BLaER1 treated with 17β-estradiol and CSF1 and Interleukin-3, amounts not matched to agents 10 nM and 100 nM (cell line): ENCODE measurements at regions not wholly inside any gene's neighbourhood (a gene's known extent, or its start where the extent isn't known, plus 50 kb on each side); places are given as distances from the start of the nearest gene placed in this dataset.

Experiments used
- H3K27ac ChIP-seq, 11 experiments: shearing (Covaris generic); formaldehyde crosslinking; 2 replicates each; pipeline ENCODE4 v1.8.1; 2022
- H3K27me3 ChIP-seq, 11 experiments: shearing (Covaris generic); formaldehyde crosslinking; 2 replicates each; pipeline ENCODE4 v1.8.1; 2022
- H3K36me3 ChIP-seq, 11 experiments: shearing (Covaris generic); formaldehyde crosslinking; 2 replicates each; pipeline ENCODE4 v1.8.1; 2022
- H3K4me1 ChIP-seq, 10 experiments: shearing (Covaris generic); formaldehyde crosslinking; 2 replicates each; pipeline ENCODE4 v1.8.1; 2022
- H3K4me2 ChIP-seq, 11 experiments: shearing (Covaris generic); formaldehyde crosslinking; 2 replicates each; pipeline ENCODE4 v1.8.1; 2022
- H3K4me3 ChIP-seq, 10 experiments: shearing (Covaris generic); formaldehyde crosslinking; 2 replicates each; pipeline ENCODE4 v1.8.1; 2022
- H3K9ac ChIP-seq, 11 experiments: shearing (Covaris generic); formaldehyde crosslinking; 2 replicates each; pipeline ENCODE4 v1.8.1; 2022
- H3K9me3 ChIP-seq, 11 experiments: shearing (Covaris generic); formaldehyde crosslinking; replicated peaks in 1 of 11; 2 replicates each; pipeline ENCODE4 v1.8.1; 2022
- H4K20me1 ChIP-seq, 11 experiments: shearing (Covaris generic); formaldehyde crosslinking; 2 replicates each; pipeline ENCODE4 v1.8.1; 2022
- Cebpa-rat ChIP-seq, 11 experiments: shearing (Covaris generic); IDR thresholded peaks; 2 replicates each; pipeline ENCODE4 v1.8.1; 2022

GRCh38 chr9:79254900-79255650 is 316.7 kb upstream of the TLE4 start:
- Histone ChIP-seq H3K27ac (no peak overlapping the region), H3K36me3 (no peaks in the 10 kb centered on the region), H3K4me3 (no peak overlapping the region), H3K27me3 (peaks cover 0 to 8% (median 0%) of the 10 kb centered on the region in 11 experiments; a peak in 2 of 22 replicates), H3K4me1 (peaks cover 0 to 32% (median 15%) of the 10 kb centered on the region in 10 experiments; a peak in 14 of 20 replicates), H3K9me3 (peaks cover 0 to 7% (median 0%) of the 10 kb centered on the region in 11 experiments; a peak in 1 of 22 replicates), H3K4me2 (no peak overlapping the region), H4K20me1 (no peaks in the 10 kb centered on the region), H3K9ac (no peak overlapping the region)
- TF ChIP-seq Cebpa-rat (IDR thresholded peaks at IDR 0.05): no peak

GRCh38 chr9:79255651-79256260 is 316.0 kb upstream of the TLE4 start:
- Histone ChIP-seq H3K9ac (no peak overlapping the region), H3K4me3 (no peak overlapping the region), H3K36me3 (no peaks in the 10 kb centered on the region), H3K4me2 (no peak overlapping the region), H3K4me1 (peaks cover 0 to 39% (median 22%) of the 10 kb centered on the region in 10 experiments; a peak in 14 of 20 replicates), H3K27me3 (peaks cover 0 to 8% (median 0%) of the 10 kb centered on the region in 11 experiments; a peak in 2 of 22 replicates), H3K9me3 (peaks cover 0 to 7% (median 0%) of the 10 kb centered on the region in 11 experiments; a peak in 2 of 22 replicates), H3K27ac (no peak overlapping the region), H4K20me1 (no peaks in the 10 kb centered on the region)
- no peak for TF ChIP-seq Cebpa-rat (IDR thresholded peaks at IDR 0.05)

- Histone ChIP-seq H3K27me3 (peaks cover 0 to 8% (median 0%) of the 10 kb centered on the region in 11 experiments; a peak in 2 of 22 replicates), H3K4me1 (peaks cover 0 to 49% (median 24%) of the 10 kb centered on the region in 10 experiments; a peak in 14 of 20 replicates), H3K4me2 (peak overlapping the region in 6 of 11 experiments; percentile 7 to 53 (median 40); a peak in 10 of 22 replicates), H3K9me3 (peaks cover 0 to 15% (median 0%) of the 10 kb centered on the region in 11 experiments; a peak in 8 of 22 replicates), H3K9ac (no peak overlapping the region), H3K27ac (no peak overlapping the region), H4K20me1 (no peaks in the 10 kb centered on the region), H3K4me3 (no peak overlapping the region), H3K36me3 (no peaks in the 10 kb centered on the region)
- TF ChIP-seq Cebpa-rat (IDR thresholded peaks at IDR 0.05): no peak
Observed at GRCh38 chr9:79256691-79257213, 315.0 kb upstream of the TLE4 start.

GRCh38 chr9:79257228-79257781 is 314.5 kb upstream of the TLE4 start:
- peak overlapping the region in 6 of 11 experiments; percentile 7 to 53 (median 40); a peak in 12 of 22 replicates for H3K4me2 ChIP-seq
- TF ChIP-seq Cebpa-rat (IDR thresholded peaks at IDR 0.05): no peak
- H3K9ac ChIP-seq: no peak overlapping the region
- H4K20me1 ChIP-seq: no peaks in the 10 kb centered on the region
- no peak overlapping the region for H3K4me3 ChIP-seq
- no peak overlapping the region for H3K27ac ChIP-seq
- H3K36me3 ChIP-seq: no peaks in the 10 kb centered on the region
- peaks cover 0 to 52% (median 24%) of the 10 kb centered on the region in 10 experiments; a peak in 14 of 20 replicates for H3K4me1 ChIP-seq
- peaks cover 0 to 8% (median 0%) of the 10 kb centered on the region in 11 experiments; a peak in 2 of 22 replicates for H3K27me3 ChIP-seq
- peaks cover under 1 to 20% (median 3%) of the 10 kb centered on the region in 11 experiments; a peak in 16 of 22 replicates for H3K9me3 ChIP-seq

DNA sequence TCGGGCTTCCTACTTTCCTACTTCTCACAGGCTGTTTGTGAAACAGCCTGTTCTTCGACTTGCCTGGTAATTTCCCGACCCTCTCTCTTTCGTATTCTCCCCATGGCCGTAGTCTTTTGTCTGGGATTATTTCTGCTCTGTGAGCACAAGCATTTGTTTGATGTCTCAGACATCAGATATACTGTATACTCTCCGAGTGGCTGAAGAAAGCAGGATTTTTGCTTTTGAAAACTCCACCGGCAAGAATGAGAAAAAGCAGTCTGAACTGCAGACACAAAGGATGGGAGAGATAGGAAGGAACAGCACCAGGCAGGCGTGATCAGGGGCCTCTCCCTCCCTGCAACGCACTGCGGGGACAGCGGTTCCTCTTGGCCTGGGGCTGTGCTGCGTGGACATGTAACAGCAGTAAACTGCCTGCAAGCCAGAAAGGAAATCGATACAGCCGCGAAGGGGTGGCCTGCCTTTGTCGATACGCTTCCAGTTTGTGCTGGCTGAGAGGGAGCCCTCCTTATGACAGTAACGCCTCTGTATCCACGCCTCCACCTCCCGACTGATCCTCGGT is 313.9 kb upstream of the TLE4 start:
- no peak for TF ChIP-seq Cebpa-rat (IDR thresholded peaks at IDR 0.05)

DNA sequence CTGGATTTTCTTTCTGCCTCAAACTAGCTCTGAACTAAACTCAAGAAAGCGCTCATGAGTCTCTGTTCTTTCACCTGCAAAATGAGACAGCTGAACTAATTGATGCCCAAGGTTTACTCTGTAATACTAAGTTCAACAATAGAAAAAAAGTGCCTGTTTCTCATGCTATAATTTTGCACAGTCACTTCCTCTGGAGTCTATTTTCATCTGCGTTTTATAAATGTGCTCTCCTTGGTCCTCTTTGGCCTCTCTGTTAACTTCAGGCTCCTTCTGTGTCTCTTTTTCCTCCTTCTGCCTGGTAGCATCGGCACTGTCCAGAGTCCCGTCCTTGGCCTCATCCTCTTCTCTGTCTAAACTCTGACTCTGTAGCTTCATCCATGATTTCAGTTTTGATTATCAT is 311.9 kb upstream of the TLE4 start:
- TF ChIP-seq Cebpa-rat (IDR thresholded peaks at IDR 0.05): no peak
- H3K9me3 ChIP-seq: peaks cover 9 to 30% (median 14%) of the 10 kb centered on the region in 11 experiments; a peak in 19 of 22 replicates
- H3K4me1 ChIP-seq: peaks cover 0 to 77% (median 41%) of the 10 kb centered on the region in 10 experiments; a peak in 17 of 20 replicates
- H3K4me3 ChIP-seq: peak overlapping the region in 1 of 10 experiments; percentile 2; a peak in 1 of 20 replicates
- H3K9ac ChIP-seq: peak overlapping the region in 3 of 11 experiments; percentile 23 to 36 (median 35); a peak in 5 of 22 replicates
- H3K36me3 ChIP-seq: no peaks in the 10 kb centered on the region
- H3K4me2 ChIP-seq: peak overlapping the region in 8 of 11 experiments; percentile 13 to 76 (median 56); a peak in 15 of 22 replicates
- H4K20me1 ChIP-seq: no peaks in the 10 kb centered on the region
- peak overlapping the region in 7 of 11 experiments; percentile 26 to 97 (median 46); a peak in 12 of 22 replicates for H3K27ac ChIP-seq
- H3K27me3 ChIP-seq: peaks cover 0 to 8% (median 0%) of the 10 kb centered on the region in 11 experiments; a peak in 2 of 22 replicates

More for the DNA sequence above, 313.9 kb upstream of the TLE4 start:
- Histone ChIP-seq H3K4me2 (peak overlapping the region in 5 of 11 experiments; percentile 31 to 53 (median 43); a peak in 10 of 22 replicates), H4K20me1 (no peaks in the 10 kb centered on the region), H3K4me3 (no peak overlapping the region), H3K27me3 (peaks cover 0 to 8% (median 0%) of the 10 kb centered on the region in 11 experiments; a peak in 2 of 22 replicates), H3K27ac (0 out of 22 replicates have a peak overlapping the region, but pooled peaks of 2 of the 11 experiments have one; percentile 16 to 95), H3K9ac (no peak overlapping the region), H3K9me3 (peaks cover 6 to 26% (median 9%) of the 10 kb centered on the region in 11 experiments; a peak in 19 of 22 replicates), H3K4me1 (peaks cover 0 to 57% (median 24%) of the 10 kb centered on the region in 10 experiments; a peak in 14 of 20 replicates), H3K36me3 (no peaks in the 10 kb centered on the region)

- H3K4me1 ChIP-seq: peaks cover 0 to 83% (median 54%) of the 10 kb centered on the region in 10 experiments; a peak in 17 of 20 replicates
- peaks cover 9 to 40% (median 14%) of the 10 kb centered on the region in 11 experiments; a peak in 19 of 22 replicates for H3K9me3 ChIP-seq
- H3K9ac ChIP-seq: peak overlapping the region in 4 of 11 experiments; percentile 73 to 83 (median 78); a peak in 7 of 22 replicates
- peak overlapping the region in 7 of 11 experiments; percentile 66 to 88 (median 72); a peak in 13 of 22 replicates for H3K4me2 ChIP-seq
- H3K27ac ChIP-seq: peak overlapping the region in 8 of 11 experiments; percentile 75 to 97 (median 90); a peak in 15 of 22 replicates
- 0 out of 22 replicates have a peak, but pooled peaks cover 0 to 5% (median 0%) of the 10 kb centered on the region in 11 experiments for H3K36me3 ChIP-seq
- no peak for TF ChIP-seq Cebpa-rat (IDR thresholded peaks at IDR 0.05)
- H3K27me3 ChIP-seq: no peaks in the 10 kb centered on the region
- no peak overlapping the region for H3K4me3 ChIP-seq
- no peaks in the 10 kb centered on the region for H4K20me1 ChIP-seq
Observed at GRCh38 chr9:79263628-79264027, 308.1 kb upstream of the TLE4 start.
